GM21528 (cell line): ENCODE measurements at regions not wholly inside any gene's neighbourhood (a gene's known extent, or its start where the extent isn't known, plus 50 kb on each side); places are given as distances from the start of the nearest gene placed in this dataset.
"Not testable (repeated sequence)": the region's sequence is repeated elsewhere in the genome, so short reads cannot be mapped to it uniquely, and the experiment has no call there.

Experiments
- ATAC-seq: cut with Tn5 transposase; IDR thresholded peaks from one replicate; pipeline ENCODE4 v1.9.1; 2021; ENCODE audit warnings: mild to moderate bottlenecking, moderate library complexity; ENCODE audit not compliant: unreplicated experiment, low FRiP score

- no peak for ATAC-seq
Observed at GRCh38 chr1:72483846-72484357, 201.6 kb upstream of the NEGR1 start.

GRCh38 chr1:72482736-72483413 is 200.5 kb upstream of the NEGR1 start:
- no peak for ATAC-seq

DNA sequence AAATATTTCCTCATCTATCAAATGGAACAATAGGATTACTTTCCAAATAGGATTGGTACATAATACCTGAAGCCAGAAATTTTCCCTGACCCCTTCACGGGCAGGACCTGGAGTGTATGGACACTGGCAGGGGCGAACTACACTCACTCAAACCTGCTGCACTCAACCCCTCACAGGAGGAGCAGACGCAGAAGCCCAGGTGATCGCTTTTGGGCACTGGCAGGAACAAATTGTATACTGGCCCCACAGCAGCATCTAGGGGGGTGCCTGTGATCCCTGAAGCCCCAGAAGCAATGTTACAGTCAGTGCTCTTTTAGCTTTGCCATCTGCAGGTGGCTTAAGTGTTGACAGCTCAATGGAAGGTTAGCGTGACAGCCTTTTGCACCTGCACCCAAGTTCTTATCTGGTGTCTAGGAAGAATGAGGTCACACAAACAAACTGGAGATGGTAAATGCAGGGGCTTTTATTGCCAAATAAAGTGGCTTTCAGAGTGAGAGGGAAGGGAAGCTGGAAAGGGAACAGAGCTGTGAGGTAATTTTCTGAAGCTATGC is 199.2 kb upstream of the NEGR1 start:
- ATAC-seq, result no peak

DNA sequence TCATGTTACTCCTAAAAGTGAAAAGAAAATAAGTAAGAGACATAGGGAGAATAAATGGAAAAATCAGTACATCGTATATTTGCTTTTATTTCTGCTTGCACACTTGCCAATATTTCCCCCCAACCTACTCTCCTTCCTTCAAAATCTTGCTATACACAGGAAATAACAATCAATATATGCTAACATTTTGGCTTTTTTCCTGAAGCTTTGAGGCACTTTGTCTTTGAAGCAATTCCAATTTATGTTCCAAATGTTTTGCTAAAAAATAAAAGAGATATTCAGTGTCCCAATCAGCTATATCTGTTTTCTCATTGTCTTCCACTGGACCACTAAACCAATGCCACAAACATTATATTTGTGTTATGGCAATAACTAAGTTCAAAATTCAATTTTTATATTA is 184.0 kb upstream of the NEGR1 start:
- no peak for ATAC-seq

DNA sequence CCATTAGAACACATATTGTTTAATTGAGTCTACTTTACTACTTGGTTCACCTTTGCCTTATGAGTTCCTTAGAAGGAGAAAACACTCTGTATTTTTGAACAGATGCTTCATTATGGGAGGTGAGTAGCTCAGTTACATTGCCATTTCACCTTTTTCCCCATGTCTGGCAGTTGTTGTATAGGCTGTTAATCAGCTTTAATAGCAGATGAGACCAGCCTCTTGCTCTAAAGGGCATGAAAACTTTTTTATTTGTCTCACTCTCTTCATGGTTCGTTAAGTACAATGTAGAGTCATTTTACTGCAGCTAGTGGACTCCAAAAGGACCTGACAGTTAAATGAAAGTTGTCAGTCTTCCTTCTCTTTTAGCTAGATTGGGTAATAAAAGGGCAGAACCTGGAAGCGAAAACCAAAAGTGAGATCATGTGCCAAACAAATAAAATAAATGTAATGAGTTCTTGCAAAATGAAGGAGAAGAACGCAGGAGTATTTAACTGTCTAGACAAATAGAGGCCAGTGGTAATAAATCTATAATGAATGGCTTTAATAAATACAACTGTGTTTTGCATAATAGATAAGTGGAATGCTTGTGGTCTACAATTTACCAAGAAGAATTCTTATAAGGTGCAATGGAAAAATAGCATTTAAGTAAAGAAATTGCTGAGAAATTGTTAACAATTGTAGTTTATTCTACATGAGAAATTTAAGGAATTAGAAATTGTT is 180.0 kb upstream of the NEGR1 start:
- no peak for ATAC-seq

DNA sequence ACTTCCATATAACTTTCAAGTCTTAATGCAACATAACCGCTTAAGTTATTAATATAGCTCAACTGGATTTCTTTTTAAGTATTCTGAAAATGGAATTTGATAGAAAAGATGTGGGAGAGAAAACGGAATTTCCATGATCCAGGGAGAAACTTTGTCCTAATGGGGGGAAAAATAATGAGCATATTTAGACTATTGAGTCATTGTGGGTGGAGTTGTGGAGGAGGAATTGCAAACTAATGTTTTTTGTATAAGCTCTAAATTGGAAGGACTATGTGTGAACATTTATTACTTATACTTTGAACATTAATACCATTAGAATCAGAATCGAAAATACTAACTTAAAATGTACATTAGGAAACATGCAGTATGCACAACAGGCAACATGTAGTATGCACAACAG is 159.9 kb upstream of the NEGR1 start:
- ATAC-seq, result no peak

- ATAC-seq, result no peak
Observed at GRCh38 chr1:72439036-72439435, 156.7 kb upstream of the NEGR1 start.

GRCh38 chr1:72438270-72438669 is 155.9 kb upstream of the NEGR1 start:
- no peak for ATAC-seq

DNA sequence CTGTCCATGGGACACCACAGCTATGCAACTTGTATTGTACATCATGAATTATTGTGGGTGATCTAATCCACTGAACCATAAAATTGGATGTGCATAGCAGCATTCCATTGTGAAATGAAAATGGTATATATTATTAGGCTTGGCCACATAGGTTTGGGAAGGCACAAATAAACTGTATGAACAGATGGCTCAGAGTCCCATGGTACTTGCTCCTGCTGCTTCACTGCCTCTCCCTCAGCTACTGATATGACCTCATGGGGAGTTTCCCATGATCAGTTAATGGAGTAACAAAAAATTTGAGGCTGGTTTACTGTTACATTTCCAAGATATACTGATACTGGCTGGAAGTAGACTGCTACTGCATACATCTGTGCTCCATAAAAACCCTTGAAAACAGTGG is 152.7 kb upstream of the NEGR1 start:
- ATAC-seq, result peak; percentile 51

- ATAC-seq, result no peak
Observed at GRCh38 chr1:72434070-72434469, 151.7 kb upstream of the NEGR1 start.

DNA sequence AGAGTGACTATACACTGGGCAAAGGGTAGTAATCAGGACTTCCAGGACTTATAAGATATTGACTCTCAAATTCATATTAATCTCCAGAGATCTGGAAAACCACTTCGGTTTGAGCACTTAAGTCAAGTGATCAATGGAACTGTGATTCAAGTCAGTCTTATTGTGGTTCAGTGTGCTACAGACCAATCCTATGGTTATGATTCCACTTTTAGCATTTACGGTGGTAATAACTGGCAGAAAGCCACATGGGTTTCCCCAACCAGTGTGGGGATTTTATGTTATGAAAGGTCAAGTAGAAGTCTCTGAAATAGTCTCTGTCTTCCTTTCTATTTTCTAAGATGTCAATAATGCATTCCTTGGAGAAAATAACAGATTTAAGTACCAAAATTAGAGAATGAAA is 151.3 kb upstream of the NEGR1 start:
- no peak for ATAC-seq

- no peak for ATAC-seq
Observed at GRCh38 chr1:72432645-72433267, 150.4 kb upstream of the NEGR1 start.

- ATAC-seq, result no peak
Observed at GRCh38 chr1:72431810-72432209, 149.5 kb upstream of the NEGR1 start.

DNA sequence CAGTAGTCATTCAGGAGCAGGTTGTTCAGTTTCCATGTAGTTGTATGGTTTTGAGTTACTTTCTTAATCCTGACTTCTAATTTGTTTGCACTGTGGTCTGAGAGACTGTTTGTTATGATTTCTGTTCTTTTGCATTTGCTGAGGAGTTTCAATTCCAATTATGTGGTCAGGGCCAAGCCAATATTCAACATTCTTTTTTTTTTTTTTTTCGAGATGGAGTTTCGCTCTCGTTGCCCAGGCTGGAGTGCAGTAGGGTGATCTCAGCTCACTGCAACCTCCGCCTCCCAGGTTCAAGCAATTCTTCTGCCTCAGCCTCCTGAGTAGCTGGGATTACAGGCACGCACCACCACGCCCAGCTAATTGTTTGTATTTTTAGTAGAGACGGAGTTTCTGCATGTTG is 145.9 kb upstream of the NEGR1 start:
- ATAC-seq, result not testable (repeated sequence)

- no peak for ATAC-seq
Observed at GRCh38 chr1:72419229-72419628, 136.9 kb upstream of the NEGR1 start.

DNA sequence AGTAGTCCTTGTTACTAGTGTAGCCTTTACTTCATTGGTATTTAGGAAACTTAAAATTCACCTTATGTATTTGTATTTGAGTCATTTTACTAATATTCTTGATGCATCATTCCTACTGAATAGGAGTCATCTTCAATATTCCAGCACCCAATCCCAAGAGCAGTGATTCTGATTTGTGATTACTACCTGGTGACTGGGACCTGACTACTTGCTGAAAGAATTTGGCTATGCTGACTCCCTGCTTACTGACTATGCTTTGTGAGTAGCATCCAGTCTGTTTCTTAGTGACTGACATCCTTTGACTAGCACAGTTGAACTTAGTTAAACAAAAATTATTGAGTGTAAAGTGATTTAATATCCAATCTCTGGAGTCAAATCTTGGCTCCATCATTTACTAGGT is 129.9 kb upstream of the NEGR1 start:
- ATAC-seq, result no peak

GRCh38 chr1:72399807-72400206 is 117.5 kb upstream of the NEGR1 start:
- ATAC-seq, result no peak

- no peak for ATAC-seq
Observed at GRCh38 chr1:72397786-72398185, 115.4 kb upstream of the NEGR1 start.

- ATAC-seq, result no peak
Observed at GRCh38 chr1:72394457-72394856, 112.1 kb upstream of the NEGR1 start.

DNA sequence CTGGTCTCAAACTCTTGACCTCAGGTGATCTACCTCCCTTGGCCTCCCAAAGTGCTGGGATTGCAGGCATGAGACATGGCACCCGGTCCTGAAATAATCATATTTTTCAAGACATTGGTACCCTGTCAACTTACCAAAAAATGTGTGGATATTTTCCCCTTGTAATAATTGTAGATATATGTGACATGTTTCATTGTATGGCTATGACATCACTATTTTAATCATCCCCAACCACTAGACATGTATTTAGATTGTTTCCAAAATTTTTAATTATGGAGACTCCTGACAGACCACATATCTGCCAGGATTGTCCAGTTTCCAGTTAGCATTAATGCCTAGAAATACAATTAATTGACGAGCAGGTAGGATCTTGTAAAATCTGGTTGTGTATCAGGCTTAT is 96.7 kb upstream of the NEGR1 start:
- ATAC-seq, result no peak

DNA sequence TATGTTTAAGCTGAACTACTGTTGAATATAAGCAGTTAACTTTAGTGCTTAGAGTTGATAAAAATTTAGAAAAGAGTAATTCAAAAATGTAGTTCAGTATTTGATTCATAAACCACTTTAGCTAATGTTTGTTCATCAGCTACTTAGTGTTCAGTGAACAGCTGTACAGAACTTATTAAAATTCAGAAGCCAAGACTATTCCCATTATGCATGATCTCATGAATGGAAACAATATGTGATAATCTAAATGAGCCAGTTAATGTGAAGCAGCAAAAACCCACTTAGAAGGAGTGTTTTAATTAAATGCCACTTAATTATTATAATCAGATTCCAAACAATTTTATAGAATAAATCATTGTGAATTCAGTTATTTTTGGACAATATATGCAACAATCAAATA is 92.9 kb upstream of the NEGR1 start:
- ATAC-seq, result no peak
